Stromal cell of bone marrow (primary cell): ENCODE measurements at regions not wholly inside any gene's neighbourhood (a gene's known extent, or its start where the extent isn't known, plus 50 kb on each side); places are given as distances from the start of the nearest gene placed in this dataset.
"Not testable (repeated sequence)": the region's sequence is repeated elsewhere in the genome, so short reads cannot be mapped to it uniquely, and the experiment has no call there.

Experiments
- DNase-seq: peaks from one replicate; pipeline ENCODE4 v3.0.0-alpha.2; 2012; ENCODE audit warnings: low read depth

DNA sequence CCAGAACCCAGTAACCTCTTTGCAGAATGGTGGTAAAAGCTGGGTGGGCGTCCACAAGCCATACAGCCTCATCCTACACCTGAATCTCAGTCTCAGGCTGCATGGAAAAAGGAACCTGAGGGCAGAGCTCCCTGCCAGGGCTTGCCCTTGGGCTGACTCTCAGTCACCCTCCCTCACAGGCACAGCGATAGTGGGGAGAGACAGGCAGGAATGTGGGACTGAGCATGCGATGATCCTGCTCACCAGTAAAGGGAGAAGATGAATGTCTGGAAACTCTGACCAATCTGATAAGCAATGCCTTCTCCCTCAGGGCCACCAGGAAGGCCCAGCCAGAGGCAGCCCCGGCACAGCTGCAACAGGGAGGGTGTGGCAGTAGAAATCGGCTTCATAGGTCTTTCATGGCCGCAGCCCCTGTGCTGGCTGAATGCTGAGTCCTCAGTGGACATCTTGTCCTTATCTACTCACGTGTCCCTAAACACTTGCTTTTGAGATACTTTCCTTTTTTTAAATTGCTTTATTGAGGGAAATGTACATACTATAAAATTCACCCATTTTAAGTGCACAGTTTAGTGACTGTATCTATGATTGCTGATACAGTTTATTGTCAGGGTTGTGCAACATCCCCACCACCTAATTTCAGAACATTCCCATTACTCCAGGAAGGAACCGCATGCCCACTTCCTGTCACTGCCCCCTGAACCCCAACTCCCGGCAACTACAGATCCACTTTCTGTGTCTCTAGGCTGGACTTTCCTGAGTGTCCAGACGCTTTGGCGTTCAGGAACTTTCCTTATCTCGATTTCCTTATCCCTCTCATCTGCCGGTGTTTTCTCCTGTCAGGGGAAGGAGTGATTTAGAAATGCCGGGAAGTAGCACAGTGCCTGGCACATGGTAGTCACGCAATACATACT lies 258.1 kb downstream of the PCNX1 start:
- no peak for DNase-seq

DNA sequence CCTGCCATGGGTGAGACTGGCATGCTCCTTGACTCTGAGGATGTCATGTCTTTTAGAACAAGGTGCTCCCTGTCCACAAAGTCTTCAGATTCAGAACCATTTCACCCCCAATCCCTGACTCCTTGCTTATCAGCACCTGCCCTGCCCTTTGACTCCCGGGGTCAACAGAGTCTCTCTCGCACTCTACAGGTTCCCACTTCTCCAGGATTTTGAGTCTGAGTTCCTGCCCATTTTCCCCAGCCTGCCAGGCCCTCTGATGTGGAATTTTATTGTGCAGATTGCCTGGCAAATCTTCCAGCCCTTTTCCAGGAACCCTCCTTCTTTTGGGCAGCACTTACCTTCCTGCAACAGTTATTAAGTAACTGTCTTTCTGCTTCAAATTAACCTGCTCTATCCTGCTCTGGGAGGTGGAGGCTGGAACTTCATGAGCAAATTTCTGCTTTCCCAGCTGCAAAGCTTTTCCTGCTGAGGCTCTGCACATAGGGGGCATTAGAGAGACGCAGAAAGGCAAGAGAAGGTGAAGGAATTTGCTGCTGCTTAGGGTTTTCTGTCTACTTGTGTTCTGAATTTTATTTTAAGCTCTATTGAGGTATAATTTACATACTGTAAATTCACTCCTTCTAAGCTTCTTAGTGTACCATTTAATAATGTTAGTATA lies 259.1 kb downstream of the PCNX1 start:
- peak; percentile 65 for DNase-seq

DNA sequence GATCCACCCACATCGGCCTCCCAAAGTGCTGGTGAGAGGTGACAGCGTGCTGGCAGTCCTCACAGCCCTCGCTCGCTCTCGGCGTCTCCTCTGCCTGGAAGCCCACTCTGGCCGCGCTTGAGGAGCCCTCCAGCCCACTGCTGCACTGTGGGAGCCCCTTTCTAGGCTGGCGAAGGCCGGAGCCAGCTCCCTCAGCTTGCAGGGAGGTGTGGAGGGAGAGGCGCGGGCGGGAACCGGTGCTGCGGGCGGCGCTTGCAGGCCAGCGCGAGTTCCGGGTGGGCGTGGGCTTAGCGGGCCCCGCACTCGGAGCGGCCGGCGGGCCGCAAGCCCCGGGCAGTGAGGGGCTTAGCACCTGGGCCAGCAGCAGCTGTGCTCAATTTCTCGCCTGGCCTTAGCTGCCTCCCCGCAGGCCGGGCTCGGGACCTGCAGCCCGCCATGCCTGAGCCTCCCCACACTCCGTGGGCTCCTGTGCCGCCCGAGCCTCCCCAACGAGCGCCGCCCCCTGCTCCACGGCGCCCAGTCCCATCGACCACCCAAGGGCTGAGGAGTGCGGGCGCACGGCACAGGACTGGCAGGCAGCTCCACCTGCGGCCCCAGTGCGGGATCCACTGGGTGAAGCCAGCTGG lies 260.2 kb downstream of the PCNX1 start:
- not testable (repeated sequence) for DNase-seq

DNA sequence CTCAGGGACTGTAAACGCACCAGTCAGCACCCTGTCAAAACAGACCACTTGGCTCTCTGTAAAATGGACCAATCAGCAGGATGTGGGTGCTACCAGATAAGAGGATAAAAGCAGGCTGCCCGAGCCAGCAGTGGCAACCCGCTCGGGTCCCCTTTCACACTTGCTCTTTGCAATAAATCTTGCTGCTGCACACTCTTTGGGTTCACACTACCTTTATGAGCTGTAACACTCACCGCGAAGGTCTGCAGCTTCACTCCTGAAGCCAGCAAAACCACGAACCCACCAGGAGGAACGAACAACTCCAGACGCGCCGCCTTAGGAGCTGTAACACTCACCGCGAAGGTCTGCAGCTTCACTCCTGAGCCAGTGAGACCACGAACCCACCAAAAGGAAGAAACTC lies 260.9 kb downstream of the PCNX1 start:
- not testable (repeated sequence) for DNase-seq

DNA sequence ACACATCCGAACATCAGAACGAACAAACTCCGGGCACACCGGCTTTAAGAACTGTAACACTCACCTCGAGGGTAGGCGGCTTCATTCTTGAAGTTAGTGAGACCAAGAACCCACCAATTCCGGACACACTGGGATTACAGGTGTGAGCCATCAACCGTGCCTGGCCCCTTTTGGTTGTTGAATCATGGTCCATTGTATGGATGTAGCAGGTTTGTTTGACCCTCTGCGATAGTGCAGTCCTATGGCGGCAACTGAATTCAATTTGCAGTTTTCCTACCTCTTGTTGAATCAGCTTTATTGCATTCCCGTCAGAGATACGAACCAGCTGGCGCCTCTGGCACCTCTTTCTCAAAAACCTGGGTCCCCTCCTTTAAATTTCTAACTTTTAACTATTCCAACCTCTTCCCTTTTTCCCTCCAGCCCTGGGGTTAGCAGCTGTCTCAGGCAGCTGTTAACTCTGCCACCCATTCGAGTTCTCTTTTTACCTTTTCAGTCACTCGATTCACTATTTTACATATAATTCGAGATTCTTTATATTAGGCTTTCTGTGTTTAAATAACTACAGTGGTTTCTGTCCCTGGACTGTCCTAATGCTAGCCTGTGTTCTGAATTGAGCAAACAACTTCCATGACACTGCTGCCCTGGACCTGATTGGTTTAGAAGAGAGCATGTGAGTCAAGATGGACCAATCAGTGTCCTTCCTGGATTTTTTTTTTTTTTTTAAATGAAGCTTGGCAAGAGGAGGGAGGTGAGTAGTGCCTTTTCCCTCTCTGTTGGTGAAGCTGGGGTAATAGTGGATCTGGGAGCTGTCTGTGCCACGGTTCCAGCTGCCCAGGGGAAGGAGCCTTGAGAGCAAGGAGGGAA lies 261.5 kb downstream of the PCNX1 start:
- DNase-seq: no peak

DNA sequence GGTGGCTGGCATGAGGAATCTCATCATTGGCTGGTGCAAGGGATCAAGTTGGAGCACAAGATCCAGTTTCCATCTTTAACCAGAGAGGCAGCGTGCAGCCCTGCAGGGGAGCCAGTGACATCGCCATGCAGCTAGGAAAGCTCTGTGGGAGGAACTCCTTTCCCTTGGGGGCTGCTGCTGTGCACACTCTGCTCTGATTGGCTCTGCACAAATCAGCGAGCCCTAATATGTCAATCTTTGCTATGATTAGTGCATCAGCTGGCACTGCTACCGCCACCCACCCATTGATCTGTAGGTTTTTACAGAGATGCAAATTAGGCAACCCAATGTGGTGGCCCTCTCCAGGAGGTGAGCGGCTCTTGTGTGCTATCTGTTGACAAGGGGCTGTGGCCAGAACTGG lies 262.6 kb downstream of the PCNX1 start:
- no peak for DNase-seq

DNA sequence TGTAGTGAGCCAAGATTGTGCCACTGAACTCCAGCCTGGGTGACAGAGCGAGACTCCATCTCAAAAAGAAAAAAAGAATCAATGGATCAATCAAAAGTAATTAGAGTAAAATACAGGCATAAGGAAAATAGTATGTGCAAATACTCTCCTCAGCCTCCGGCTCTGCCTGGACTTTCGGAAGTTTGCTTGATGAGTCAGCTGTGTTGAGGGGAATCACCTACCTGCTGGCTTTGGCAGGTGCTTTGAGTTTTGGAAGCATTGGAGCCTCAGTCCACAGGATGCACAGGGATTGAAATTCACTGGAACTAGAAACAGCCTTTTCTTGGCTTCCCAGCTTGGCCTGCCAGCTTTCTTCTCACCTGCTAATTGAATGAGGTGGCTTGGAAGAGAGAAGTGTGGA lies 268.2 kb downstream of the PCNX1 start:
- no peak for DNase-seq

DNA sequence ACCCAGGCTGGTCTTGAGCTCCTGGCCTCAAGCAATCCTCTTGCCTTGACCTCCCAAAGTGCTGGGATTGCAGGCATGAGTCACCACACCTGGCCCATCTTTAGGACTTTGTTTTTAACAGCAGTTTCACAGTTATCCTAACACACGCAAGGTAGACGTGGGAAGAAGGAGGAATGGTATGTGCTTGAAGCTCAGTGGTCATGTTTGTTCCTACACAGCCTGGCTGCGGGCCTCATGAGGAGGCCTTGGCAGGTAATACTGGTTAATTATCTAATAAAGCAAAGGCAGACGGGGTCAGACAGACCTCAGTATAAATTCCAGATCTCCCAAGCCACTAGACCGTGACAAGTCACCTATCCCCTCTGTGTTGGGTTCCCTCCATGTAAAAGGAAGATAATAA lies 271.8 kb downstream of the PCNX1 start:
- DNase-seq: no peak

DNA sequence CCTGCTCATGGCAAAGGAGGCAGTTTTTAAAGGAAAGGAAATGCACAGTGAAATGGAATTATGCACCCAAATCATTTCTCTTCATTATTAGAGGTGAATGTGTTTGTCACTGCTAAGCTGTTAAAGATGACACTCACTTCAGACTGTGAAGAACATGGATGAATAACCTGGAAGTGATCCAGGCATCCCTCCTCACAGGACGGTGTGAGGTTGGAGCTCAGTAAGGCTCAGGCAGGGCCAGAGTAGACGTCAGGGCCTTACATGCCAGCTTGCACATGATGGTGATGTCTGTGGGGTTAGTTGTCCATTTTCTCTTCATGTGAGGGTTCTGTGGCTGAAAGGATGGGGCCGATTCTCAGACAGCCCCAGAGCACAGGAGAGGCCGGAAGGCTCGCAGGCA lies 273.1 kb downstream of the PCNX1 start:
- DNase-seq: no peak

DNA sequence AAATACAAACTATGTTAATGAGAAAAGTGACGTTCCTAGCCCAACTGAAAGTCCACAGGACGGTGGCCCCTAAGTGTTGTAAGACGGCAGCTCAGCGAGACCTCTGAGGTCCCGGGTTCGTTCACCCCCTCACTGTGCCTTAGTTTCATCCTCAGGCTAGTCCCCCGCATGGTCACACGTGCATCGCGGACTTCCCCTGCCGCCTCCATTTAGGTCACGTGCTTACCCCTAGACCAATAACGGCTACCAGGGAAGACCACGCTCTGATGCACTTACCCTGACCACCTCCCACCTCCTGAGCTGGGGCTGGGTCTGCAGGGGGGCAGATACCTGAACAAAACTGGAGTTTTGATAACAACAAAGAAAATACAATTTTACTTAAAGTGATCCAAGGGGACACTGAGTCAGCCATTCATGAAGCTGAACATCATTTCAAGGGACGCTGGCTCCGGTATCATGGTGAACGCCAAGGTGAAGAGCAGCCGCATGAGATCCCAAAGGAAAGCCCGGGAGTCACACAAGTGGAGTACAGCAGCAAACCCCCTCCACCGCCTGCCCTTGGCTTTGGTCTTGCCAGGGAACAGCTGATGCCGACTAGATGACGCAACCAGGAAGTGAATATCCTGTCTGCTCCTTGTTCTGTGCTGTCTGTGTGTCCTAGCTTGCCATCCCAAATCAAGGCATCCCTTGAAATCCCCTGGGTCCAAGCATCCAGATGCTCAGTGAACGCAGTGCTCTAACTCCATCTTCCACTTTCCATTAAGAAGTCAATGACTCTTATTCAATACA lies 274.1 kb downstream of the PCNX1 start:
- no peak for DNase-seq

DNA sequence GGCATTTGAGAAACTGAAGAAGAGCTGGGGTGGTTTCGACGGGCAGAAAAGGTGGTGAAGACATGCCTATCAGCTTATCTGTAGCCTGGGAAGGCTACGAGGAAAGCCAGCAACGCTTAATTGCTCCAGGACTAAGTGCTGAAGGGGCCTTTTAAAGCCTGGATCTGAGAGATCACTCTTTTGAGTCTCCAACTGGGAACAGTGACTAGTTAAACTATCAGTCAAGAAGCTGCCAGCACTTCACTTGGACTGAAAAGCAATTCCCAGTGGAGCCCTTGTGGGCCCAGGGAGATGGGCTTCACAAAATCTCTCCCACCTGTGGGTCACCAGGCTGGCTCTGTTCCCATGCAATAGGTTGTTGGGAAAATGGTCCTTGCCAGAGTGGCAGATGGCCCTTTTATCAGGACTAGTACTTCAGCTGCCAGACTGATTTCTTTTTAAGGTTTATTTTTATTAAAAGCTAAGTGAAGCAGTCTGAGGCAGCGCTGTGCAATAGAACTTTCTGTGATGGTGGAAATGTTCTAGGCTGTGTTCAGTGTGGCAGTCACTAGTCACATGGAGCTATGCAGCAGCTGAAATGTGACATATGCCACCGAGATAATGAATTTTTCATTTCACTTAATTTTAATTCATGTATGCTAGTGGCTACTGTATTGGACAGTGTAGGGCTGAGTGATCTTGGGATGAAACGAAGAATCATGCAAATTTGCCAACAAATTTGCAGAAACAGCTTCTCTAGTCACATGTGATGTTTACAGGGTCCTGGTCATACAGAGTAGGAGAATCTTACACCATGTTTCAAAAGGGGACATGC lies 276.8 kb downstream of the PCNX1 start:
- DNase-seq: no peak

DNA sequence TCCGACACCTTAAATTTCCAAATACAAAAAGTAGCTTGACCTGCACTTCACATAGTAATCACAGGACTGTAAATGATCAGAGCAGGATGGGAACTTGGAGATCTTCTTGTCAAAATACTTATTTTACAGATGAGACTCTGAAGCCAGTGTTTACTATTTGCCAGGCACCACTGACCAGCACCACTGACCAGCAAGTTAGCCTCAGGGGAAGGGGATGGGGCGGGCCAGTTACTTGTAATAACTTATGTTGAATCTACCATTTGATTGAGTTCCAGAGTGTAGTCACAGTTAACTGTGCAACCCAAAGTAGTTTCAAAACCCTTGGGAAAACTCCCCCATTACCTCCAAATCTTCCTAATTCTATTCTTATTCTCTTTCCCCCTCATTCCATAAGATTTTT lies 278.4 kb downstream of the PCNX1 start:
- no peak for DNase-seq

DNA sequence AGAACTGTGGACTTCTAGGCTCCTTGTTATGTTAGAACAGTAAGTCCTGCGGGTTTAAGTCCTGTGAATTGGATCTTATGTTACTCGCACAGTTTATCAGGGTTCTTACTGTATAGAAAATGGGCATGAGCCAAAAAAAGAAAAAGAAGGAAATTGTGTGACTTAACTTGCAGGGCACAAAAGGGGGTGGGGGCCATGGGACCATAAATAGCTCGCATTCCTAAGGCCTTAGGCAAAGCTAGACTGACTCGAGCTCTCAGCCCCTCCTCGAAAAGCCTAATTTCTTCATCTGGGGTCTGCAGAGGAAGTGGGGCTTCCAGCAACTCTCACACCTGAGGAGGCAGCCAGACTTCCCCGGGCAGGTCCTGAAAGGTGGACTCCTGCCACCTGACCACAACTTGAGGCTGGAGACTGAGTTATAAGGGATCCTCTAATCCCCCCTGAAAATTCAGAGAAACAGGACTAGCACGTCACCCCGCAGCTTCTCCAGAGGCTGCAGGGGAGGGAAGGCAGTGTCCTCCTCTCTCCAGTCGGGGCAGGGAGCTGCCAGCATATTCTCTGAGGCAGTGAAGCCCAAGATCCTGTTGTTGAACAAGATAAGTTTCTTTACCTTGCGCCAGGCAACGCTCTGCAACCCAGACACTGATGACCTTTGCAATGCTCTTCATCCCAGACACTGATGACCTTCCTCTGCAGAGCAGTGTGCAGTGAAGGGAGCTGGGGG lies 280.5 kb downstream of the PCNX1 start:
- no peak for DNase-seq

DNA sequence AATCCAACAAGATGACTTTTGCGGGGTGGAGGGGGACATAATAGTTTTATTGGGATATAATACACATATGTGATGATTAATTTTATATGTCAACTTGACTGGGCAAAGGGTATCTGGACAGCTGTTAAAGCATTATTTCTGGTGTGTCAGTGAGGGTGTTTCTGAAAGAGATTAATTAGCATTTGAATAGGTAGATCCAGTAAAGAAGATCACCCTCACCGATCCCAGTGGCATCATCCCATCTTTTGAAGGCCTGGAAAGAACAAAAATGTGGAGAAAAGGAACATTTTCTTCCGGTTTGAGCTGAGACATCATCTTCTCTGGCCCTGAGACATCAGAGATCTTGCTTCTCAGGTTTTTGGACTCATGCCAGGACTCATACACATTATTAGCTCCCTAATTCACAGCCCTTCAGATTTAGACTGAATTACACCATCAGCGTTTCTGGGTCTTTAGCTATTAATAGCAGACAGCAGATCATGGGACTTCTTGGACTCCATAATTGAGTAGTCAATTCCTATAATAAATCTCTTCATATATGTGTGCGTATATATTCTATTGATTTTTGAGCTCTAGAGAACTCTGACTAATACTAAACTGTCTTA lies 283.6 kb downstream of the PCNX1 start:
- no peak for DNase-seq

DNA sequence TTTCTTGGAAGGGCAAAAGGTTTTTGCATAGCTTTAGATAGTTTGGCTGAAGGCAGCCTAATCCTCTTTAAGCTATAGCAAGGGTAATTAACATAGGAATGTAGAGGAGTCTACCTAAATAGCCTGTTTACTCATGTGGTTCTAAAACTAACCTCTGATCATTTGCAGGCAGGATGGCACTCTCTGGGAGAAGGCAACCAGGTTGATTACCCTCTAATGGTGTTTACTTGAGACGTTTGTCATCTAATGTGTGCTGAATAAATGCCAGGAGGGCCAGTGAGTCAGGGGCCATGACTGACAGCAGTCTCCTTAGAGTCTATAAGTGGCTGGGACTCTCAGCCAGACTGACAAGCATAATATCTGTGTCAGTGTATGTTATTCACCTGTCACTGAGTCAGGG lies 286.4 kb downstream of the PCNX1 start:
- no peak for DNase-seq

DNA sequence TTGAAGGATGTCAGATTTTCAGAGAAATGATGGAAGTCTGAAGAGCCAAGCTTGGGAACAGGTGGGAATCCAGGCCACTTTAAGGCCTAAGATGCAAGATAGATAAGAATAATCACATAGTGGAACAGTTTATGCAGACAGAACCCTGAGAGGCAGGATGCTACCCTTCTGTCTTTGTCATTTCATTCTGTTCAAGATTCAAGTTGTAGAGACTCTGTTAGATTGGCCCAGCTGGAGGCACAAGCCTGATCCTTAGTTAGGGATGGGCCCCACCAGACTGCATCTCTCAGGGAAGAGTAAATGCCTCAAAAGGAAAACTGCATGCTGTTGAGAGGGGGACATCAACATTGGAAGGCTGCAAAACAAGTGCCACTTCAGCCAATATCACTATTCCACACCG lies 287.0 kb downstream of the PCNX1 start:
- DNase-seq: no peak

DNA sequence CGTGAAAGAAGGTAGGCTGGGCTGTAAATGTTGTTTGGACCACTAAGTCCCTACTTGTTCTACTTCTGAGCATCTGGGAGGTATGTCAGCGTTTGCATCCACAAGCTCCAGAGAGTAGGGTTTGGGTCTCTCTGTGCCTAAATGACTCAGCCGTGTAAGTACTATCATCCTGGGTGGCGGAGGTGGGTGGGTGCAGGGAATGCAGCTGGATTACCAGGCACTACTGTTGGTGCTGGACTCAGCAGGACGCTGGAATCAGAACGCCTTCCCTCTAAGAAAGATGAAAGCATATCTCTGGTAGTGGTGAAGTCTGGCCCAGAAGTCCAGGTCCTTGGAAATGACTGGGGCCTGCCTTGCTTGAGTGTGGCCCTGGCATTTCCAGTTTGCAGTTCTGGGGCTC lies 289.7 kb downstream of the PCNX1 start:
- no peak for DNase-seq

DNA sequence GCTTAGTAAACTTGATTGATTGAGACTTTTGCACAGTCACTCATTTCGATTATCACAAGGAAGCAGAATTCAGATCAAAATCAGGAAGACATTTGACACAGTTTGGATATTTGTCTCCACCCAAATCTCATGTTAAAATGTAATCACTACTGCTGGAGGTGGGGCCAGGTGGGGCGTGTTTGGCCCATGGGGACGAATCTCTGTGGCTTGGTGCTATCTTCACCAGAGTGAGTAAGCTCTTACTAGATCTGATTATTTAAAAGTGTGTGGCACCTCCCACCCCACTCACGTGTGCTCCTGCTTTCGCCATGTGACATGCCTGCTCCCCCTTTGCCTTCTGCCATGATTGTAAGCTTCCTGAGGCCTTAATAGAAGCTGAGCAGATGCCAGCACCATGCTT lies 291.4 kb downstream of the PCNX1 start:
- DNase-seq: no peak

DNA sequence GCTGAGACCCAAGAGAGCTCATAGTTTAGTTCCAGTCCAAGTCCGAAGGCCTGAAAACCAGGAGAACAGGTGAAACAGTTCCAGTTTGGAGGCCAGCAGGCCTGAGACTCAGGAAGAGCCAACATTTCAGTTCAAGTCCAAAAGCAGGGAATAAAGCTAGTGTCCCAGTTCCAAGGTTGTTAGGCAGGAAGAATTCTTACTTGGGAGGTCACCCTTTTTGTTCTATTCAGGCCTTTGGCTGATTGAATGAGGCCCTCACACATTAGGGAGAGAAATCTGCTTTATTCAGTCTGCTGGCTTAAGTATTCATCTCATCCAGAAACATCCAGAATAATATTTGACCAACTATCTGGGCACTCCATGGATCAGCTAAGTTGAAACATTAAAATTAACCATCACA lies 294.6 kb downstream of the PCNX1 start:
- DNase-seq: no peak
